Small intestine (tissue), 7 donors: ENCODE measurements at regions not wholly inside any gene's neighbourhood (a gene's known extent, or its start where the extent isn't known, plus 50 kb on each side); places are given as distances from the start of the nearest gene placed in this dataset.

Experiments used
- DNase-seq, 2 donors: peaks; one replicate each; pipeline versions ENCODE4 v3.0.0 to v3.0.0-alpha.2; 2013
- FAIRE-seq: peaks from 2 replicates; lab custom pipeline; 2012; peaks lifted over from hg19 to GRCh38; lab: Jason Lieb, UNC
- H3K27ac ChIP-seq, 3 donors: one replicate each; pipeline ENCODE4 v1.5.1; 2013; ENCODE audit warnings: low read length in 2 of 3, mild to moderate bottlenecking in 2 of 3, control low read depth in 1 of 3, inconsistent platforms in 1 of 3, low read depth in 1 of 3, moderate library complexity in 1 of 3
- H3K27me3 ChIP-seq, 3 donors: one replicate each; pipeline ENCODE4 v1.6.1; 2013; ENCODE audit warnings: low read length in 3 of 3, inconsistent platforms in 1 of 3; ENCODE audit not compliant: control insufficient read depth in 3 of 3, insufficient read depth in 3 of 3
- H3K36me3 ChIP-seq, 3 donors: one replicate each; pipeline ENCODE4 v1.6.1; 2013; ENCODE audit warnings: low read length in 3 of 3, inconsistent platforms in 1 of 3, low read depth in 1 of 3, mild to moderate bottlenecking in 1 of 3, moderate library complexity in 1 of 3; ENCODE audit not compliant: control insufficient read depth in 3 of 3, insufficient read depth in 2 of 3
- H3K4me1 ChIP-seq, 3 donors: one replicate each; pipeline ENCODE4 v1.6.1; 2013; ENCODE audit warnings: low read length in 2 of 3, inconsistent platforms in 1 of 3, low read depth in 1 of 3, mild to moderate bottlenecking in 1 of 3, moderate library complexity in 1 of 3; ENCODE audit not compliant: control insufficient read depth in 3 of 3, insufficient read depth in 2 of 3
- H3K4me3 ChIP-seq, 3 donors: one replicate each; pipeline ENCODE4 v1.5.1; 2013; ENCODE audit warnings: low read length in 3 of 3, control low read depth in 1 of 3, inconsistent platforms in 1 of 3, low read depth in 1 of 3, mild to moderate bottlenecking in 1 of 3, moderate library complexity in 1 of 3
- H3K9me3 ChIP-seq, 2 donors: one replicate each; pipeline ENCODE4 v1.6.1; 2013; ENCODE audit warnings: low read depth in 1 of 2, low read length in 1 of 2; ENCODE audit not compliant: control insufficient read depth in 2 of 2, insufficient read depth in 1 of 2
- WGBS, 3 donors: extraction: QIAGEN DNeasy Blood & Tissue Kit; methylation state at CpG; one replicate each; pipeline ENCODE4 v1.1.7; 2013; 5-methylcytosine and 5-hydroxymethylcytosine counted together
- donor health status: healthy with polysubstance abuse.
- donor health status: control.
- donor health status: control.
- donor health status: Bipolar disorder and iron deficiency.
- donor health status: healthy.

GRCh38 chr2:238552226-238552625 lies 125.5 kb downstream of the ASB1 start:
- no peak for DNase-seq
- WGBS, 3 donors = 88 to 93% (median 92%) methylated on average over 5 of the region's 5 CpGs
- Histone ChIP-seq H3K27me3 (peaks cover 0 to 2% (median 0%) of the 10 kb centered on the region in 3 donors), H3K36me3 (no peaks in the 10 kb centered on the region), H3K9me3 (peaks cover 0 to 18% of the 10 kb centered on the region in 2 donors), H3K27ac (no peak overlapping the region), H3K4me1 (no peaks in the 10 kb centered on the region), H3K4me3 (no peak overlapping the region)
- no peak for FAIRE-seq

- 91 to 93% (median 93%) methylated on average over 4 of the region's 4 CpGs for WGBS, 3 donors
- no peak for FAIRE-seq
- DNase-seq = no peak
- no peak overlapping the region for H3K27ac ChIP-seq
- H3K36me3 ChIP-seq = no peaks in the 10 kb centered on the region
- peaks cover 0 to 2% (median 0%) of the 10 kb centered on the region in 3 donors for H3K27me3 ChIP-seq
- no peak overlapping the region for H3K4me3 ChIP-seq
- no peaks in the 10 kb centered on the region for H3K4me1 ChIP-seq
- H3K9me3 ChIP-seq = peaks cover 0 to 14% of the 10 kb centered on the region in 2 donors
Observed at GRCh38 chr2:238553159-238553558, 126.4 kb downstream of the ASB1 start.

- Histone ChIP-seq H3K4me1 (no peaks in the 10 kb centered on the region), H3K4me3 (no peak overlapping the region), H3K36me3 (no peaks in the 10 kb centered on the region), H3K27me3 (peaks cover 0 to 2% (median 0%) of the 10 kb centered on the region in 3 donors), H3K9me3 (peaks cover 0 to 10% of the 10 kb centered on the region in 2 donors), H3K27ac (no peak overlapping the region)
- 65 to 71% (median 67%) methylated on average over 26 of the region's 26 CpGs for WGBS, 3 donors
- DNase-seq (no peak), FAIRE-seq (no peak)
Observed at GRCh38 chr2:238554468-238555315, 128.0 kb downstream of the ASB1 start.

DNA sequence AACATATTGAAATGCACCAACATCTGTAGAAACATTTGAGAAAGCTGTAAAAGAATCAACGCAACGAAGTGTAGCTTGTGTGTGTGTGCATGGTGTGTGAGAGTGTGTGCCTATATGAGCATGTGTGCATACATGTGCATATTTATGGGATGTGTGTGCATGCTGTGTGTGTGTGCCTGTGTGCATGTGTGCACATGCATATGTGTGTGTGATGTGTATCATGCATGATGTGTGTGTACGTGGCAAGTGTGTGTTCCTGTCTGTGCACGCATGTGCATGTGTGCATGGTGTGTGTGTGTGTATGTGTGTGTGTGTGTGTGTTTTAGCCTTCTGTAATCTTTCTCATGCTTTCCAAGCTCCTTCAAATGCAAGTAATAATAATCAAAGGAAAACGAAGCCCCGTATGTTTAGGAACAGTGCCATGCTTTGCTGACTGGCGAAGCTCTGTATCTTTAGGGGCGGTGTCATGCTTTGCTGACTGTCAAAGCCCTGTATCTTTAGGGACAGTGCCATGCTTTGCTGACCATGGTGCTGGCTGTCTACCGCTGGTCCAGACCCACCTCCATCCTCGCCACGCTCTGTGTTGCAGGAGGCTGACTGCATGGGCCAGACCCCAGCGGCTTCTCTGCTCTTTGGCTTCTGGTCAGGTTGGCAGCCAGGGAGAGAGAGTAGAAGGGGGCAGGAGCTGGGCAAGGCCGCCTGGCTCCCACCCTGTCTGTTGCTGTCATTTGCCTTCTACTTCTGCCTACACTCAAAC lies 129.2 kb downstream of the ASB1 start:
- no peak for FAIRE-seq
- Histone ChIP-seq H3K27me3 (peaks cover 0 to 2% (median 0%) of the 10 kb centered on the region in 3 donors), H3K9me3 (peaks cover 0 to 9% of the 10 kb centered on the region in 2 donors), H3K4me3 (no peak overlapping the region), H3K27ac (no peak overlapping the region), H3K4me1 (no peaks in the 10 kb centered on the region), H3K36me3 (no peaks in the 10 kb centered on the region)
- no peak for DNase-seq
- 78 to 86% (median 80%) methylated on average over 13 of the region's 13 CpGs for WGBS, 3 donors

DNA sequence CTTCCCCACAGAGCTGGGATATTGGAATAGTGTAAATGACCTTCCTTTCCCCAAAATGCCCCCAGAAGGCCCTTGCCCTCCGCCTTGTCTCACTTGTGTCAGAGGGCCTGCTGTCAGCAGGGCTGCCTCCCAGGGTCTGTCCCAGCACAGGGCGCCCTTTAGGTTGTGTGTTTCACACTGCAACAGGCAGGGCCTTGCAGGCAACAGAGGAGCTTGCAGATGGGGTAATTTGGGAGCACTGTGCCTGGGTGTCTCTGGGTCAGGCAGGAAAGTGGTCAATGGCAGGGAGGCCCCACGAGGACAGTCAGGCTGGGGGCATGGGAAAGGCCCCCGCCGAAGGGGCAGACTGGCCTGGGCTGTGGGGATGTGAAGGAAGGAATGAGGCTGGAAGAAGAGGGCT lies 130.7 kb downstream of the ASB1 start:
- no peaks in the 10 kb centered on the region for H3K36me3 ChIP-seq
- FAIRE-seq = no peak
- WGBS, 3 donors = 67 to 87% (median 76%) methylated on average over 5 of the region's 5 CpGs
- H3K27me3 ChIP-seq = peaks cover 0 to 2% (median 0%) of the 10 kb centered on the region in 3 donors
- peaks cover 0 to 6% of the 10 kb centered on the region in 2 donors for H3K9me3 ChIP-seq
- H3K27ac ChIP-seq = no peak overlapping the region
- no peak overlapping the region for H3K4me3 ChIP-seq
- H3K4me1 ChIP-seq = no peaks in the 10 kb centered on the region
- no peak for DNase-seq

- FAIRE-seq (no peak), DNase-seq (no peak)
- no peak overlapping the region for H3K27ac ChIP-seq
- no peak overlapping the region for H3K4me3 ChIP-seq
- peaks cover 0 to 2% of the 10 kb centered on the region in 2 donors for H3K9me3 ChIP-seq
- H3K36me3 ChIP-seq = no peaks in the 10 kb centered on the region
- H3K4me1 ChIP-seq = no peaks in the 10 kb centered on the region
- H3K27me3 ChIP-seq = peaks cover 0 to 2% (median 0%) of the 10 kb centered on the region in 3 donors
- 51 to 77% (median 63%) methylated on average over 11 of the region's 11 CpGs for WGBS, 3 donors
Observed at GRCh38 chr2:238557936-238558335, 131.2 kb downstream of the ASB1 start.

- H3K36me3 ChIP-seq = no peaks in the 10 kb centered on the region
- FAIRE-seq (no peak), DNase-seq (no peak)
- no peak overlapping the region for H3K4me3 ChIP-seq
- 87 to 89% (median 88%) methylated on average over 19 of the region's 19 CpGs for WGBS, 3 donors
- no peaks in the 10 kb centered on the region for H3K4me1 ChIP-seq
- H3K27ac ChIP-seq = no peak overlapping the region
- peaks cover 0 to 2% of the 10 kb centered on the region in 2 donors for H3K9me3 ChIP-seq
- peaks cover 0 to 2% (median 0%) of the 10 kb centered on the region in 3 donors for H3K27me3 ChIP-seq
Observed at GRCh38 chr2:238558456-238559099, 131.9 kb downstream of the ASB1 start.

DNA sequence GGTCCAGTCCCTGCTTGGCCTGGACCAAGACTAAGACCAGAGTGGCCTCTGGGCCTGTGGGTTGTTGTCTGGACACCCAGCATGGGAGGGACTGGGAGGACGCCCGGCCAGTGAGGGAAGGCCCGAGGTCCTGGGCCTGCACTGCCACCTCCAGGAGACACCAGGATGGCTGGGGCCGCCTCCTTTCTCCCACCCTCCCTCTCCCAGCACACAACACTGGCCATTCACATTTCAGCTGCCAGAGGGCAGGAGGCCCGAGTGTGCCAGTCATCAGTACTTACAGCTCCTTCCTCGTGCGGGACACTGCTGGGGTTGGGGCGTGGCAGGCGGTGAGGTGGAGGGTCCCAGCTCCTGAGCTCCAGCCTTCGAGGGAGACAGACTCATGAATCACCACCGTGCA lies 133.5 kb downstream of the ASB1 start:
- WGBS, 3 donors = 65 to 78% (median 69%) methylated on average over 9 to 11 of the region's 11 CpGs
- Histone ChIP-seq H3K9me3 (no peaks in the 10 kb centered on the region), H3K36me3 (no peaks in the 10 kb centered on the region), H3K4me3 (no peak overlapping the region), H3K27ac (no peak overlapping the region), H3K27me3 (peaks cover 0 to 2% (median 0%) of the 10 kb centered on the region in 3 donors), H3K4me1 (no peaks in the 10 kb centered on the region)
- DNase-seq = no peak
- no peak for FAIRE-seq
